ENCODE measurements at regions not wholly inside any gene's neighbourhood (a gene's known extent, or its start where the extent isn't known, plus 50 kb on each side); places are given as distances from the start of the nearest gene placed in this dataset.

DNA sequence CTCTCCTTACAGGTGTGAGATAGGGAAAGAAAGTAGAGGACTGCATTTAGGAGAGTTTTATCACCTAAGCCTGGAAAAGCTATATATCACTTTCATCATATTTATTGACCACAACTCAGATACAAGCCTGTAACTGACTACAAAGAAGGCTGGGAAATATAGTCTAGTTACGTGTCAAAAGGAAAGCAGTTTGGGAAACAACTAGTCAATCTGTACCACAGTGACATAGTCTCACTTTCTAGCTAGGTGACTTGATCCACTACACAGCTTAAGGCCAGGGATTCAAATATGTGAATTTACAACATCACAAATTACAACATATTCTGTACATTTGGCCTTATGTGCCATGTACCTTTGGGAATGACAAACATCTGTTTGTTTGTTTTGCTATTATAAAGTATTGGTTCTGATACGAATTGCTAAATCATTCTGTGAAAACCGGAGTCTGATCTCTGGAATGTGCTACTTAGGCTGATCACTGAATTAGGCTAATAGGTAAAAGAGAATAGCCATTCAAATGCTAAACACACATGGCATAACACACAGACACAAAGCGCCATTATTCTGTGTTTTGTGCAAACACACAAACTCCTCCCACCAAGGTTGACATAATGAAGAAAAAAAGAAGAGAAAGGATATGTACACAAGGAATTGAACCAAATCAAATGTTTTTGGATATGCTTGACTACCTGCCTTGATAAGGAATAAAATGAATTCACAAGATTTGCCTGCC is 279.8 kb downstream of the DUSP6 start:
- no peak for TF ChIP-seq CREB1 (IDR thresholded peaks at IDR 0.05; ENCODE audit: low read depth)
- no peak for TF ChIP-seq FOXM1 (IDR thresholded peaks at IDR 0.05; ENCODE audit: borderline replicate concordance, low read depth)
- TF ChIP-seq ZBTB7A (IDR thresholded peaks at IDR 0.05; ENCODE audit: low read depth) = no peak
- no peak for TF ChIP-seq RAD21 (IDR thresholded peaks at IDR 0.05; ENCODE audit: low read depth)
- TF ChIP-seq NFIC (IDR thresholded peaks at IDR 0.05) = no peak

DNA sequence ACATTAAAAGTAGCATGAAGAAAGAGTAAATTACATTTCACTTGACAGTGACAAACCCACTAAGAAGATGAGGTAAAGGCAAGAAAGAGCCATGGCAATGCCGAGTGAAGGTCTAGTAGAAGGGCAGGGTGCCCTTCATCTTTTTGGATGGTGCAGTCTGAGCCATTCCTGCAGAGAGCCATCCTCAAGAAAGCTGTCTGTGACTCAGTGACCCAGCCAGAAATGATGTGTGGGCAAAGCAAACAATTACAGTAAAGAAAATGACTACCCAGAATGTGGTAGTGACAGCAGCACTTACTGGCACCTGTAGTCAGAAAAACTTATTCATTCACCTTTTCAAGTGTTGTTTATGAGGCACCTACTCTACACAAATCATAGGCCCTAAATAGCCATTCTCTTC is 281.7 kb downstream of the DUSP6 start:
- no peak for TF ChIP-seq CEBPB (IDR thresholded peaks at IDR 0.05)
- TF ChIP-seq YY1 (IDR thresholded peaks at IDR 0.05; ENCODE audit: low read depth) = no peak
- TF ChIP-seq CREB1 (IDR thresholded peaks at IDR 0.05; ENCODE audit: low read depth) = no peak
- no peak for TF ChIP-seq EP300 (IDR thresholded peaks at IDR 0.05; ENCODE audit: borderline replicate concordance)
- TF ChIP-seq, protein P1, sequence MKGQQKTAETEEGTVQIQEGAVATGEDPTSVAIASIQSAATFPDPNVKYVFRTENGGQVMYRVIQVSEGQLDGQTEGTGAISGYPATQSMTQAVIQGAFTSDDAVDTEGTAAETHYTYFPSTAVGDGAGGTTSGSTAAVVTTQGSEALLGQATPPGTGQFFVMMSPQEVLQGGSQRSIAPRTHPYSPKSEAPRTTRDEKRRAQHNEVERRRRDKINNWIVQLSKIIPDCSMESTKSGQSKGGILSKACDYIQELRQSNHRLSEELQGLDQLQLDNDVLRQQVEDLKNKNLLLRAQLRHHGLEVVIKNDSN (IDR thresholded peaks at IDR 0.05) = no peak
- TF ChIP-seq ZBTB7A (IDR thresholded peaks at IDR 0.05; ENCODE audit: low read depth) = no peak
- no peak for TF ChIP-seq NFIC (IDR thresholded peaks at IDR 0.05)
- TF ChIP-seq, protein P2, sequence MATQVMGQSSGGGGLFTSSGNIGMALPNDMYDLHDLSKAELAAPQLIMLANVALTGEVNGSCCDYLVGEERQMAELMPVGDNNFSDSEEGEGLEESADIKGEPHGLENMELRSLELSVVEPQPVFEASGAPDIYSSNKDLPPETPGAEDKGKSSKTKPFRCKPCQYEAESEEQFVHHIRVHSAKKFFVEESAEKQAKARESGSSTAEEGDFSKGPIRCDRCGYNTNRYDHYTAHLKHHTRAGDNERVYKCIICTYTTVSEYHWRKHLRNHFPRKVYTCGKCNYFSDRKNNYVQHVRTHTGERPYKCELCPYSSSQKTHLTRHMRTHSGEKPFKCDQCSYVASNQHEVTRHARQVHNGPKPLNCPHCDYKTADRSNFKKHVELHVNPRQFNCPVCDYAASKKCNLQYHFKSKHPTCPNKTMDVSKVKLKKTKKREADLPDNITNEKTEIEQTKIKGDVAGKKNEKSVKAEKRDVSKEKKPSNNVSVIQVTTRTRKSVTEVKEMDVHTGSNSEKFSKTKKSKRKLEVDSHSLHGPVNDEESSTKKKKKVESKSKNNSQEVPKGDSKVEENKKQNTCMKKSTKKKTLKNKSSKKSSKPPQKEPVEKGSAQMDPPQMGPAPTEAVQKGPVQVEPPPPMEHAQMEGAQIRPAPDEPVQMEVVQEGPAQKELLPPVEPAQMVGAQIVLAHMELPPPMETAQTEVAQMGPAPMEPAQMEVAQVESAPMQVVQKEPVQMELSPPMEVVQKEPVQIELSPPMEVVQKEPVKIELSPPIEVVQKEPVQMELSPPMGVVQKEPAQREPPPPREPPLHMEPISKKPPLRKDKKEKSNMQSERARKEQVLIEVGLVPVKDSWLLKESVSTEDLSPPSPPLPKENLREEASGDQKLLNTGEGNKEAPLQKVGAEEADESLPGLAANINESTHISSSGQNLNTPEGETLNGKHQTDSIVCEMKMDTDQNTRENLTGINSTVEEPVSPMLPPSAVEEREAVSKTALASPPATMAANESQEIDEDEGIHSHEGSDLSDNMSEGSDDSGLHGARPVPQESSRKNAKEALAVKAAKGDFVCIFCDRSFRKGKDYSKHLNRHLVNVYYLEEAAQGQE (IDR thresholded peaks at IDR 0.05; ENCODE audit: low read depth) = no peak
- TF ChIP-seq TAF1 (IDR thresholded peaks at IDR 0.05; ENCODE audit: low read depth) = no peak
- no peak for TF ChIP-seq FOXM1 (IDR thresholded peaks at IDR 0.05; ENCODE audit: borderline replicate concordance, low read depth)
- no peak for TF ChIP-seq TCF12 (IDR thresholded peaks at IDR 0.05; ENCODE audit: low read depth)
- TF ChIP-seq, protein P3, sequence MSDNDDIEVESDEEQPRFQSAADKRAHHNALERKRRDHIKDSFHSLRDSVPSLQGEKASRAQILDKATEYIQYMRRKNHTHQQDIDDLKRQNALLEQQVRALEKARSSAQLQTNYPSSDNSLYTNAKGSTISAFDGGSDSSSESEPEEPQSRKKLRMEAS (IDR thresholded peaks at IDR 0.05) = no peak
- TF ChIP-seq EGR1 (IDR thresholded peaks at IDR 0.05) = no peak
- TF ChIP-seq TEAD4 (IDR thresholded peaks at IDR 0.05) = no peak
- no peak for TF ChIP-seq RAD21 (IDR thresholded peaks at IDR 0.05; ENCODE audit: low read depth)

DNA sequence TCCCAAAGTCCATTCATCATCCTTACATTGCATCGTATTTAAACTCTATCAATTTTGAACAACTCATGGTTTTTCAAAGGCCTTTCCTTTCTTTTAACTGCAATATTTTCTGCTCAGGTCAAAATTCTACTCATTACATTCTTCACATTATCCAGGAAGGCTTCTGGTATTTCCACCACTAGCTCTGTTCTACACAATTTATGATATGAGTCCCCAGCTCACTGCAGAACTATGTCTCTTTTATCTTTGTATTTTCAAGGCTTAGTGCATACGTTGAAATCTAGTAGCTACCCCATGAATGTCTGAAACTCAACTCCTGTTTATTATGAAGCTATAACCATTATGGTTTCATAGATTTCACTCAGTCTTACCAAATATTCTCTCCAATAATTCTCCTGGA is 282.9 kb downstream of the DUSP6 start:
- TF ChIP-seq CREB1 (IDR thresholded peaks at IDR 0.05; ENCODE audit: low read depth) (no peak), FOXM1 (IDR thresholded peaks at IDR 0.05; ENCODE audit: borderline replicate concordance, low read depth) (no peak), YY1 (IDR thresholded peaks at IDR 0.05; ENCODE audit: low read depth) (no peak), NFIC (IDR thresholded peaks at IDR 0.05) (no peak), ZBTB7A (IDR thresholded peaks at IDR 0.05; ENCODE audit: low read depth) (no peak), TCF12 (IDR thresholded peaks at IDR 0.05; ENCODE audit: low read depth) (no peak)
- TF ChIP-seq, protein P1 (IDR thresholded peaks at IDR 0.05) = no peak
- TF ChIP-seq, protein P3 (IDR thresholded peaks at IDR 0.05) = no peak
- TF ChIP-seq, protein P2 (IDR thresholded peaks at IDR 0.05; ENCODE audit: low read depth) = no peak

DNA sequence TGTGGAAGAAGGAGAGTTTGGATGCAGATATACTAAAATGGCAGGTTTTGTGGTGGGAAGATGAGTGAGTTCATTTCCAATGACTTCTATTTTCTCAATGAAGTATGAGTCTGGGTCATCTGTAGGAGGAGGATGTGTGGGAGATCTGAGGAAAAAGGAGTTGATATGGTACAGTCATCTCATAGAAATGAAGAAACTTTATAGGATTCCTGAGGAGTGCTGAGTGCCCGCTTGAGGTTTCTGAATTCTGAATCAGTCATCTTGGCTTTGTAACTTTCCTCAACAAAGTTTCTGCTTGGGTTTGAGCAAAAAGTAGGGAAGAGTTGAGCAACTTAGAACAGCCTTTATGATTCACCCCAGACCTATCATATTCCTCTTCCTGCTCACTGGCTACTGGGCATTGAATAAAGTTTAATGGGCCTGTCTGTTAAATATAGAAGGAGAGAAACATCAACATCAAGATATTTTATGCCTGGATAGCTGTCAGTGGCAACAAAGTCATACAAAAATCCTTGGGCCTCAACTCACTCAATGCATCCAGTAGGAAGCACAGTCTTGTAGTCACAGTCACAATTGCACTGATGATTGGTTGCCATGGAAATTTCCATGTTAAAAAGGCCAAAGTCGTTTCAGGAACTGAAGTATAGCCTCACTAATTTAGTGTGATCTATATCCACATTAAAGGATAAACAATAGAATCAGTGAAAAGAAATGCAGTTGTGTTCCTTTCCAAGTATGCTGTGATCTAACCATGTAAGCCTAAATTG is 284.7 kb downstream of the DUSP6 start:
- TF ChIP-seq EGR1 (IDR thresholded peaks at IDR 0.05) = no peak
- no peak for TF ChIP-seq ZBTB7A (IDR thresholded peaks at IDR 0.05; ENCODE audit: low read depth)
- TF ChIP-seq TAF1 (IDR thresholded peaks at IDR 0.05; ENCODE audit: low read depth) = no peak
- TF ChIP-seq RAD21 (IDR thresholded peaks at IDR 0.05; ENCODE audit: low read depth) = no peak
- no peak for TF ChIP-seq YY1 (IDR thresholded peaks at IDR 0.05; ENCODE audit: low read depth)
- TF ChIP-seq, protein P1 (IDR thresholded peaks at IDR 0.05) = no peak
- TF ChIP-seq, protein P3 (IDR thresholded peaks at IDR 0.05) = no peak
- TF ChIP-seq NFIC (IDR thresholded peaks at IDR 0.05) = no peak
- TF ChIP-seq FOXM1 (IDR thresholded peaks at IDR 0.05; ENCODE audit: borderline replicate concordance, low read depth) = no peak
- no peak for TF ChIP-seq CREB1 (IDR thresholded peaks at IDR 0.05; ENCODE audit: low read depth)
- TF ChIP-seq CEBPB (IDR thresholded peaks at IDR 0.05) = no peak
- TF ChIP-seq, protein P2 (IDR thresholded peaks at IDR 0.05; ENCODE audit: low read depth) = no peak
- no peak for TF ChIP-seq EP300 (IDR thresholded peaks at IDR 0.05; ENCODE audit: borderline replicate concordance)
- no peak for TF ChIP-seq TEAD4 (IDR thresholded peaks at IDR 0.05)
- TF ChIP-seq TCF12 (IDR thresholded peaks at IDR 0.05; ENCODE audit: low read depth) = no peak
